ENCODE measurements at regions not wholly inside any gene's neighbourhood (a gene's known extent, or its start where the extent isn't known, plus 50 kb on each side); places are given as distances from the start of the nearest gene placed in this dataset.

- no peak overlapping the region for H3K4me3 ChIP-seq (ENCODE audit: low read depth, low read length)
- no peak for TF ChIP-seq CTCF (IDR thresholded peaks at IDR 0.05; ENCODE audit: borderline replicate concordance, insufficient read depth, low read depth, low read length)
Measured at GRCh38 chr2:104476075-104476474, 377.8 kb upstream of the POU3F3 start.

- no peak overlapping the region for H3K4me3 ChIP-seq (ENCODE audit: low read depth, low read length)
- no peak for TF ChIP-seq CTCF (IDR thresholded peaks at IDR 0.05; ENCODE audit: borderline replicate concordance, insufficient read depth, low read depth, low read length)
Measured at GRCh38 chr2:104476563-104476988, 377.3 kb upstream of the POU3F3 start.

GRCh38 chr2:104481341-104481740 lies 372.6 kb upstream of the POU3F3 start:
- no peak for TF ChIP-seq CTCF (IDR thresholded peaks at IDR 0.05; ENCODE audit: borderline replicate concordance, insufficient read depth, low read depth, low read length)
- H3K4me3 ChIP-seq (ENCODE audit: low read depth, low read length), result no peak overlapping the region

GRCh38 chr2:104487366-104487765 lies 366.5 kb upstream of the POU3F3 start:
- TF ChIP-seq CTCF (IDR thresholded peaks at IDR 0.05; ENCODE audit: borderline replicate concordance, insufficient read depth, low read depth, low read length), result no peak

GRCh38 chr2:104493698-104494097 lies 360.2 kb upstream of the POU3F3 start:
- no peak for TF ChIP-seq CTCF (IDR thresholded peaks at IDR 0.05; ENCODE audit: borderline replicate concordance, insufficient read depth, low read depth, low read length)
- no peak overlapping the region for H3K4me3 ChIP-seq (ENCODE audit: low read depth, low read length)

More at GRCh38 chr2:104487366-104487765, 366.5 kb upstream of the POU3F3 start:
- no peak overlapping the region for H3K4me3 ChIP-seq (ENCODE audit: low read depth, low read length)

GRCh38 chr2:104501342-104501741 lies 352.6 kb upstream of the POU3F3 start:
- no peak overlapping the region for H3K4me3 ChIP-seq (ENCODE audit: low read depth, low read length)
- no peak for TF ChIP-seq CTCF (IDR thresholded peaks at IDR 0.05; ENCODE audit: borderline replicate concordance, insufficient read depth, low read depth, low read length)

- H3K4me3 ChIP-seq (ENCODE audit: low read depth, low read length), result no peak overlapping the region
- TF ChIP-seq CTCF (IDR thresholded peaks at IDR 0.05; ENCODE audit: borderline replicate concordance, insufficient read depth, low read depth, low read length), result no peak
Measured at GRCh38 chr2:104501929-104502328, 352.0 kb upstream of the POU3F3 start.
